ENCODE measurements at regions not wholly inside any gene's neighbourhood (a gene's known extent, or its start where the extent isn't known, plus 50 kb on each side); places are given as distances from the start of the nearest gene placed in this dataset.
"Not testable (repeated sequence)": the region's sequence is repeated elsewhere in the genome, so short reads cannot be mapped to it uniquely, and the experiment has no call there.

- DNase-seq = no peak
Observed at GRCh38 chrX:13220916-13221315, 98.9 kb downstream of the ATXN3L start.

GRCh38 chrX:13219991-13220764, 99.7 kb downstream of the ATXN3L start:
- no peak for DNase-seq

- DNase-seq = no peak
Observed at GRCh38 chrX:13218758-13219157, 101.1 kb downstream of the ATXN3L start.

- no peak for DNase-seq
Observed at GRCh38 chrX:13216139-13216538, 103.7 kb downstream of the ATXN3L start.

- DNase-seq = no peak
Observed at GRCh38 chrX:13215729-13216128, 104.1 kb downstream of the ATXN3L start.

- DNase-seq = no peak
Observed at GRCh38 chrX:13212191-13212651, 107.6 kb downstream of the ATXN3L start.

GRCh38 chrX:13210142-13210541, 109.7 kb downstream of the ATXN3L start:
- DNase-seq = not testable (repeated sequence)

- DNase-seq = not testable (repeated sequence)
Observed at GRCh38 chrX:13209704-13210103, 110.1 kb downstream of the ATXN3L start.

GRCh38 chrX:13208281-13208935, 111.4 kb downstream of the ATXN3L start:
- DNase-seq = no peak

- no peak for DNase-seq
Observed at GRCh38 chrX:13203271-13203670, 116.6 kb downstream of the ATXN3L start.

GRCh38 chrX:13201605-13202219, 118.1 kb downstream of the ATXN3L start:
- DNase-seq = no peak

- no peak for DNase-seq
Observed at GRCh38 chrX:13200398-13200797, 119.5 kb downstream of the ATXN3L start.

- DNase-seq = no peak
Observed at GRCh38 chrX:13198762-13199064, 121.1 kb downstream of the ATXN3L start.

- DNase-seq = no peak
Observed at GRCh38 chrX:13198056-13198761, 121.6 kb downstream of the ATXN3L start.

GRCh38 chrX:13196782-13197181, 123.1 kb downstream of the ATXN3L start:
- DNase-seq = no peak

GRCh38 chrX:13195340-13195739, 124.5 kb downstream of the ATXN3L start:
- no peak for DNase-seq

- DNase-seq = no peak
Observed at GRCh38 chrX:13194291-13195103, 125.4 kb downstream of the ATXN3L start.

- no peak for DNase-seq
Observed at GRCh38 chrX:13190051-13190450, 129.8 kb downstream of the ATXN3L start.

- no peak for DNase-seq
Observed at GRCh38 chrX:13189380-13189779, 130.5 kb downstream of the ATXN3L start.

- DNase-seq = no peak
Observed at GRCh38 chrX:13188731-13189309, 131.0 kb downstream of the ATXN3L start.

GRCh38 chrX:13186643-13187042, 133.2 kb downstream of the ATXN3L start:
- DNase-seq = not testable (repeated sequence)

GRCh38 chrX:13180807-13181206, 136.4 kb upstream of the FAM9C start:
- DNase-seq = no peak

Measured in central memory CD4-positive, alpha-beta T cell (primary cell).